AG09319 (cell line): ENCODE measurements at regions not wholly inside any gene's neighbourhood (a gene's known extent, or its start where the extent isn't known, plus 50 kb on each side); places are given as distances from the start of the nearest gene placed in this dataset.

Experiments
- DNase-seq: peaks from one replicate; pipeline ENCODE4 v3.0.0-alpha.2; 2010; ENCODE audit warnings: low read depth; ENCODE audit errors: extremely low read depth
- TF ChIP-seq, protein P1 (sequence below): IDR thresholded peaks from 2 replicates; pipeline ENCODE4 v1.5.1; 2011; ENCODE audit warnings: low read depth, mild to moderate bottlenecking, inconsistent platforms, low read length, moderate library complexity

DNA sequence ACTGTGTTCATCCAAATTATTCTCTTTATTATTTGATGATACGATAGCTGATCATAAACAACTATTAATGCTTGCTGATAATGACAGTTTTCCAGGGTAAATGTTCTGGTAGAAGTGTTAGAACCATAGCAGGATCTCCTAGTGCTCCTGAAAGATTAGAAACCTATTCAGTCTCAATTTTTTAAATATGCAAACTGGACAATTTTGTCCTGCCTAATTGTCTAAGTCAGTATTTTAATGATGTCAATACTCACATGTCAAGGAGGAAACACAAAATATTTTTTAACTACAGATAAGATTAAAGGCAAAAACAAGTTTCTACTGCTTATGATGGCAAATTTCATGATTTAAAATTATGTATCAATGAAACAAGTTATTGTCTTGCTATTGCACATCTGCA lies 233.9 kb downstream of the RFPL4B start:
- DNase-seq, result no peak
- TF ChIP-seq, protein P1, sequence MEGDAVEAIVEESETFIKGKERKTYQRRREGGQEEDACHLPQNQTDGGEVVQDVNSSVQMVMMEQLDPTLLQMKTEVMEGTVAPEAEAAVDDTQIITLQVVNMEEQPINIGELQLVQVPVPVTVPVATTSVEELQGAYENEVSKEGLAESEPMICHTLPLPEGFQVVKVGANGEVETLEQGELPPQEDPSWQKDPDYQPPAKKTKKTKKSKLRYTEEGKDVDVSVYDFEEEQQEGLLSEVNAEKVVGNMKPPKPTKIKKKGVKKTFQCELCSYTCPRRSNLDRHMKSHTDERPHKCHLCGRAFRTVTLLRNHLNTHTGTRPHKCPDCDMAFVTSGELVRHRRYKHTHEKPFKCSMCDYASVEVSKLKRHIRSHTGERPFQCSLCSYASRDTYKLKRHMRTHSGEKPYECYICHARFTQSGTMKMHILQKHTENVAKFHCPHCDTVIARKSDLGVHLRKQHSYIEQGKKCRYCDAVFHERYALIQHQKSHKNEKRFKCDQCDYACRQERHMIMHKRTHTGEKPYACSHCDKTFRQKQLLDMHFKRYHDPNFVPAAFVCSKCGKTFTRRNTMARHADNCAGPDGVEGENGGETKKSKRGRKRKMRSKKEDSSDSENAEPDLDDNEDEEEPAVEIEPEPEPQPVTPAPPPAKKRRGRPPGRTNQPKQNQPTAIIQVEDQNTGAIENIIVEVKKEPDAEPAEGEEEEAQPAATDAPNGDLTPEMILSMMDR, result no peak

DNA sequence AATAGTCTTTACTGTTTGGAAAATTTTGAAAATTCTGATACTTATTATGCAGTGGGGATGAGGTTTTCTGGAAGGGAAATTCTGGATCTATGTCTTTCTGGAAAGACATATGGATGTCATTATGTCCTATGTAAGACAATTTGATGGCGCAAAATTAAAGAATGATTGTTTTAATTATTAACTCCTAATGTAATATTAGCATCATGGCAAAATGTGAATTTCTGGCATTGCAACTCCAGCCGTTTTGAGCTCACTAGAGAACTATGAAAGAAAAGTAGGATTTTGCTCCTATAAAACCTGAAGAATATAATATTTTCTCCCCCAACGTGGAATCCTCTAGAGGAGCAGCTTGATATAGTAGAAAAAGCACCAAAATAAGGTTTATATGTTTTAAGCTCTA lies 243.2 kb downstream of the RFPL4B start:
- TF ChIP-seq, protein P1, result no peak
- DNase-seq, result no peak

DNA sequence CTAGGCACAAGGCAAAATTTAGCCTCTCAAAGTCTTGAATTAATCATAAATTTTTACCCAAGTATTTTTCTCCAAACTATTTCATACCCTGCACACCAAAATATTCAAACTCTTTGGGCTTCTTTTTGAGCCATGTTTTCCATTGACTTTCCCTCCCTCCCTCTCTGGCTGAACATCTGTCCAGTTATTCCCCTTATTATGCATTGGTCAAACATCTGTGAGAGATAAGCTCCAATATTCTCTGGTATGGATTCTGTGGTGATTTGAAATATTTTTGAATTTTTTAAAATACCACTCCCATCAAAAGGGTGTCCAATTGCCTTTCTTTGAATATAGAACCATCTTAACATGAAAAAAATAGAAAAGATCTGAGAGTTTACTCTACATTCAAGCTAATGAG lies 244.2 kb downstream of the RFPL4B start:
- TF ChIP-seq, protein P1, result no peak
- peak; percentile 2 for DNase-seq

DNA sequence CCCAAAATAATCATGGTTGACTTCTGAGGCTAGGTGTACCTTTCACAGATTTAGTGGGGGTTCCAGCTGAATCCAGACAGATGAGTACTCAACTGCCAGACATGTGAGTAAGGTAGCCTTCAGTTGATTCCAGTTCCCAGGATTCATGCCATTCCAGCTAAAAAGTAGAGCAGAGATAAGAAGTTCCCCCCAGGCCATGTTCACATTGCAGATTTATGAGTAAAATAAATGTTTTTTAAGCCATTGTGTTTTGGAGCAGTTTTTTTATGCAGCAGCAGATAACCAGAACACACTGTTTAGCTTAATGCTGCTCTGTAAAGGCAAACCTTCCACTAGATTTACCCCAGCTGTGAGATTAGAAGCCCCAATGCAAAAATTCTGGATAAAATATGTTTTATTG lies 245.0 kb downstream of the RFPL4B start:
- DNase-seq, result no peak
- TF ChIP-seq, protein P1, result no peak

DNA sequence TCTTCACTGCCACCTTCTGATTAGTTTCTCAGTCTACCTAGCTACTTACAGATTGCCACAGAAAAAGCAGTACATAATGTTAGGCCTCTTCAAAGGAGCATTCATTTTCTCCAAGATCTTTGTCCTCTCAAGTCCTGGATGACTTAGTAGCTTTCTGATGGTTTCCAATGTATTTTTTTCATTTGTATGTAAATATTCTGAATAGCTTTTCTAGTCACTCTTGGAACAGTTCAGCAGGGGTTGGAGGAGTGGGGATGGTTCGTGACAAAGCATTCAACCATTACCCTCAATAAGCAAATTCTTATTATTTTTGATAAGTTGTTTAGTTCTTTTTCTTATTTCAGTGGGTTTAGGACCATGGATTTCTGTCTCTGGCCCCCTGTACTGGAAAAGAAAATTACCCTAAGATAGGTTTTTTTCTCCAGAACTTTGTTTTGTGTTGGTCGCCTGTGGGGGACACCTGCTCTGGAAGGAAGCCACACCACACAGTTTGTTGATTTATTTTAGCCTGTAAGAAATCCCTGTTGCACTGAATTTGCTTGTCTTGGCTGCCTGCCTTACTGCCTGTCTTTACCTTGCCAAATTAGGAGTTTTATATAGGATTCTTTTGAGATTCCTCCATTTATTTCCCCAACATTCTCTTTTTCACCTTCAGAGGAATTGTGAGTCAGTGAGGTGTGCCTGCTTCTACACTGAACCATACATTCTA lies 247.9 kb downstream of the RFPL4B start:
- TF ChIP-seq, protein P1, result no peak
- DNase-seq, result no peak

DNA sequence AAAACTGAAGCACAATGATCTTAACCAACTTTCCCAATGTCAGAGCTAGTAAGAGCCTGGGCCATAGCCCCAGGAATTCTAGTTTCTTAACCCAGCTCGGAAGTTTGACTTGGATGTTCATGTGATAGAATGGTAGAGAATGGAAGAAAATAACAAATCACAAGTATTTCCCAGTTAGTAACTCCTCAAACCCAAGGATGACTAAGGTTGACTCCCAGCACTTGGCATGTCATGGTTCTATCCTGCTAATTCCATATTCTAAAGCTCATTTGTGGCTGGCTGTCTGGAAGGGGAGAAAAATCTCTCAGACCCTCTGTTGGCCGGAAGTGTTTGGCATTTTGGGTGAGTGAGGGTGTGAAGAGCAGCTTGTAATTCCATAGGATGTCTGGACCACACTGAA lies 248.7 kb downstream of the RFPL4B start:
- no peak for DNase-seq
- TF ChIP-seq, protein P1, result no peak

DNA sequence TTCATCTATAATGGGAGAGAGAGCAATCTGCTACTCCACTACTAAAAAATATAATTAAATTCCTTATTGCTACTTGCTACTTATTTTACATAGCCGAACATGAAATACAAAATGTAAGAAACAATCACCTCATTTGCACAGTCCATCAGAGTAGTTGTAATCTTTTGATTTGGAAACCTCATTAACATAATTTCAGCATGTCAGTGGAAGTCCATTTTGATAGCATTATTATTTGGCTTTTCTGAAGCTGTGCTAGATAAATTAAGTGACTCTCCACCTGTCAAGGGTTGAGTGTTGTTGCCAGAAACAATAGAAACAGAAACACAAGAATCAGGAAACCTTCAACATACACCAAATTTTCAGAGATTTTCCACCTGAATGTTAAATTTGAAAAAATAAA lies 250.0 kb downstream of the RFPL4B start:
- TF ChIP-seq, protein P1, result no peak
- no peak for DNase-seq
